Activated naive CD4-positive, alpha-beta T cell treated with anti-CD3 and anti-CD28 coated beads for 36 hours (primary cell): ENCODE measurements at regions not wholly inside any gene's neighbourhood (a gene's known extent, or its start where the extent isn't known, plus 50 kb on each side); places are given as distances from the start of the nearest gene placed in this dataset.

ENCODE experiments used
- CTCF ChIA-PET: fragments of 350-600 bp; sonication (Branson Sonifier 250); formaldehyde crosslinking; loops from one replicate; lab custom pipeline; 2021; ENCODE audit warnings: antibody characterized with exemption; lab: Charles Lee
- DNase-seq: peaks from one replicate; pipeline ENCODE4 v3.0.0-alpha.2; 2020
- H3K27ac Mint-ChIP-seq: one replicate; pipeline ENCODE4 v1.8.0; 2021; ENCODE audit warnings: mild to moderate bottlenecking, mixed read lengths
- H3K27me3 Mint-ChIP-seq: one replicate; pipeline ENCODE4 v1.8.0; 2021; ENCODE audit warnings: low read depth, mixed read lengths
- H3K36me3 Mint-ChIP-seq: one replicate; pipeline ENCODE4 v1.8.0; 2021; ENCODE audit warnings: low read depth, mixed read lengths
- H3K4me1 Mint-ChIP-seq: one replicate; pipeline ENCODE4 v1.8.0; 2021; ENCODE audit warnings: low read depth, mixed read lengths
- H3K4me3 Mint-ChIP-seq: one replicate; pipeline ENCODE4 v1.8.0; 2021; ENCODE audit warnings: mild to moderate bottlenecking, moderate library complexity, mixed read lengths
- H3K9me3 Mint-ChIP-seq: one replicate; pipeline ENCODE4 v1.8.0; 2021; ENCODE audit warnings: mixed read lengths
- intact Hi-C: fragments of 100-400 bp; cut with micrococcal nuclease; formaldehyde crosslinking; loops from one replicate; pipeline ENCODE4 v1.15.1; 2023

- H3K27me3 Mint-ChIP-seq: peaks cover 2% of the 10 kb centered on the region
- CTCF ChIA-PET: no interaction called here
- intact Hi-C loops: no loop called here
- no peak overlapping the region for H3K27ac Mint-ChIP-seq
- no peaks in the 10 kb centered on the region for H3K36me3 Mint-ChIP-seq
- H3K9me3 Mint-ChIP-seq: no peaks in the 10 kb centered on the region
- DNase-seq: no peak
- H3K4me3 Mint-ChIP-seq: no peak overlapping the region
- no peaks in the 10 kb centered on the region for H3K4me1 Mint-ChIP-seq
These were observed 100.4 kb upstream of the SEMA3A start for GRCh38 chr7:84294847-84295455.

- Mint-ChIP-seq H3K27ac (no peak overlapping the region), H3K9me3 (no peaks in the 10 kb centered on the region), H3K4me1 (no peaks in the 10 kb centered on the region), H3K4me3 (no peak overlapping the region), H3K36me3 (no peaks in the 10 kb centered on the region), H3K27me3 (peaks cover 2% of the 10 kb centered on the region)
- CTCF ChIA-PET: no interaction called here
- DNase-seq: no peak
- intact Hi-C loops: no loop called here
These were observed 99.8 kb upstream of the SEMA3A start for GRCh38 chr7:84294391-84294790.

GRCh38 chr7:84291756-84292155 lies 97.2 kb upstream of the SEMA3A start:
- Mint-ChIP-seq H3K27me3 (no peaks in the 10 kb centered on the region), H3K4me3 (no peak overlapping the region), H3K9me3 (no peaks in the 10 kb centered on the region), H3K27ac (no peak overlapping the region), H3K4me1 (no peaks in the 10 kb centered on the region), H3K36me3 (no peaks in the 10 kb centered on the region)
- DNase-seq: no peak
- CTCF ChIA-PET: no interaction called here
- intact Hi-C loops: no loop called here

- no peaks in the 10 kb centered on the region for H3K4me1 Mint-ChIP-seq
- DNase-seq: no peak
- CTCF ChIA-PET: no interaction called here
- no peak overlapping the region for H3K27ac Mint-ChIP-seq
- H3K4me3 Mint-ChIP-seq: no peak overlapping the region
- intact Hi-C loops: no loop called here
- no peaks in the 10 kb centered on the region for H3K27me3 Mint-ChIP-seq
- no peaks in the 10 kb centered on the region for H3K9me3 Mint-ChIP-seq
- H3K36me3 Mint-ChIP-seq: no peaks in the 10 kb centered on the region
These were observed 89.2 kb upstream of the SEMA3A start for GRCh38 chr7:84283798-84284197.

- CTCF ChIA-PET: no interaction called here
- H3K4me1 Mint-ChIP-seq: no peaks in the 10 kb centered on the region
- H3K4me3 Mint-ChIP-seq: no peak overlapping the region
- H3K36me3 Mint-ChIP-seq: no peaks in the 10 kb centered on the region
- intact Hi-C loops: no loop called here
- no peaks in the 10 kb centered on the region for H3K27me3 Mint-ChIP-seq
- H3K27ac Mint-ChIP-seq: no peak overlapping the region
- no peak for DNase-seq
- no peaks in the 10 kb centered on the region for H3K9me3 Mint-ChIP-seq
These were observed 86.9 kb upstream of the SEMA3A start for GRCh38 chr7:84281518-84281917.

GRCh38 chr7:84277628-84278224 lies 83.1 kb upstream of the SEMA3A start:
- CTCF ChIA-PET: no interaction called here
- no peaks in the 10 kb centered on the region for H3K36me3 Mint-ChIP-seq
- no peaks in the 10 kb centered on the region for H3K4me1 Mint-ChIP-seq
- H3K4me3 Mint-ChIP-seq: no peak overlapping the region
- intact Hi-C loops: no loop called here
- no peak for DNase-seq
- no peaks in the 10 kb centered on the region for H3K9me3 Mint-ChIP-seq
- no peaks in the 10 kb centered on the region for H3K27me3 Mint-ChIP-seq
- no peak overlapping the region for H3K27ac Mint-ChIP-seq

GRCh38 chr7:84274029-84274638 lies 79.5 kb upstream of the SEMA3A start:
- CTCF ChIA-PET: no interaction called here
- no peaks in the 10 kb centered on the region for H3K36me3 Mint-ChIP-seq

GRCh38 chr7:84271543-84271942 lies 77.0 kb upstream of the SEMA3A start:
- CTCF ChIA-PET: no interaction called here
- no peak for DNase-seq
- Mint-ChIP-seq H3K4me1 (no peaks in the 10 kb centered on the region), H3K9me3 (no peaks in the 10 kb centered on the region), H3K27me3 (no peaks in the 10 kb centered on the region), H3K27ac (no peak overlapping the region), H3K4me3 (no peak overlapping the region), H3K36me3 (no peaks in the 10 kb centered on the region)
- intact Hi-C loops: no loop called here

More at GRCh38 chr7:84274029-84274638, 79.5 kb upstream of the SEMA3A start:
- no peak for DNase-seq
- H3K27ac Mint-ChIP-seq: no peak overlapping the region
- no peak overlapping the region for H3K4me3 Mint-ChIP-seq
- no peaks in the 10 kb centered on the region for H3K4me1 Mint-ChIP-seq
- intact Hi-C loops: no loop called here
- H3K27me3 Mint-ChIP-seq: no peaks in the 10 kb centered on the region
- H3K9me3 Mint-ChIP-seq: no peaks in the 10 kb centered on the region

GRCh38 chr7:84264396-84264795 lies 69.8 kb upstream of the SEMA3A start:
- Mint-ChIP-seq H3K4me1 (no peaks in the 10 kb centered on the region), H3K27ac (no peak overlapping the region), H3K9me3 (no peaks in the 10 kb centered on the region), H3K36me3 (no peaks in the 10 kb centered on the region), H3K4me3 (no peak overlapping the region), H3K27me3 (no peaks in the 10 kb centered on the region)
- intact Hi-C loops: no loop called here
- no peak for DNase-seq
- CTCF ChIA-PET: no interaction called here

GRCh38 chr7:84263106-84263505 lies 68.5 kb upstream of the SEMA3A start:
- DNase-seq: no peak
- H3K4me1 Mint-ChIP-seq: no peaks in the 10 kb centered on the region
- H3K27me3 Mint-ChIP-seq: no peaks in the 10 kb centered on the region
- H3K36me3 Mint-ChIP-seq: no peaks in the 10 kb centered on the region
- H3K27ac Mint-ChIP-seq: no peak overlapping the region
- no peaks in the 10 kb centered on the region for H3K9me3 Mint-ChIP-seq
- no peak overlapping the region for H3K4me3 Mint-ChIP-seq
- intact Hi-C loops: no loop called here
- CTCF ChIA-PET: no interaction called here

GRCh38 chr7:84261509-84261908 lies 66.9 kb upstream of the SEMA3A start:
- CTCF ChIA-PET: interaction anchor here (1.2 kb wide), 1 partner anchor 46 kb away, joined by 3 read pairs; no protein-coding TSS in a partner anchor
- no peak for DNase-seq
- peaks cover 7% of the 10 kb centered on the region for H3K4me1 Mint-ChIP-seq
- no peaks in the 10 kb centered on the region for H3K27me3 Mint-ChIP-seq
- no peak overlapping the region for H3K27ac Mint-ChIP-seq
- no peak overlapping the region for H3K4me3 Mint-ChIP-seq
- H3K36me3 Mint-ChIP-seq: no peaks in the 10 kb centered on the region
- intact Hi-C loops: no loop called here
- H3K9me3 Mint-ChIP-seq: no peaks in the 10 kb centered on the region

GRCh38 chr7:84258628-84259027 lies 64.0 kb upstream of the SEMA3A start:
- CTCF ChIA-PET: interaction anchor here (0.9 kb wide), 1 partner anchor 36 kb away, joined by 3 read pairs; no protein-coding TSS in a partner anchor
- H3K27ac Mint-ChIP-seq: no peak overlapping the region
- H3K9me3 Mint-ChIP-seq: no peaks in the 10 kb centered on the region
- intact Hi-C loops: no loop called here
- no peak overlapping the region for H3K4me3 Mint-ChIP-seq
- no peaks in the 10 kb centered on the region for H3K27me3 Mint-ChIP-seq
- DNase-seq: no peak
- H3K36me3 Mint-ChIP-seq: no peaks in the 10 kb centered on the region
- peaks cover 7% of the 10 kb centered on the region for H3K4me1 Mint-ChIP-seq

GRCh38 chr7:84256571-84256971 lies 62.0 kb upstream of the SEMA3A start:
- intact Hi-C loops: no loop called here
- Mint-ChIP-seq H3K27me3 (no peaks in the 10 kb centered on the region), H3K27ac (no peak overlapping the region), H3K36me3 (no peaks in the 10 kb centered on the region), H3K4me1 (peaks cover 7% of the 10 kb centered on the region), H3K9me3 (no peaks in the 10 kb centered on the region), H3K4me3 (no peak overlapping the region)
- CTCF ChIA-PET: interaction anchor here (0.6 kb wide), 1 partner anchor 544 kb away, joined by 3 read pairs; no protein-coding TSS in a partner anchor
- DNase-seq: no peak
